ENCODE measurements at regions not wholly inside any gene's neighbourhood (a gene's known extent, or its start where the extent isn't known, plus 50 kb on each side); places are given as distances from the start of the nearest gene placed in this dataset.

DNA sequence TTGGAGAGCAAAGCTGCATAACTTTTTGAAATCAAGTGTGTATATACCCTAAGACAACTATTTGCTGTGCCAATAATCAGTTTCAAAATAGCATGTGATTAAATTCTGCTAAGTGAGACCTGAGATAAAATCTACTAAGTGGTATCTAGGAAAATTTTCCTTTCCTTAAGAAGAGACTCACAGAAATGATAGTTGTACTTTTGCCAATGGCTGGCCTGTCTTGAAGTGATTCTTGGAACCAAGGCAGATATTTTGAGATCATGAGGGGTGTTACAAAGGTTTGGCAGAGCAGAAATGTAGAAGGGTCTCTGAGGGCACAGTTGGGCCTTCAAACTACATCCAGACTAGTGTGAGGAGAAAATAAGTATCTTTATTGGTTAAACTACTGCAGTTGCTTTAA, 902.6 kb upstream of the TENM4 start:
- TF ChIP-seq JUN (CRISPR knock-in tag; IDR thresholded peaks at IDR 0.05) (no peak), POLR2AphosphoS2 (IDR thresholded peaks at IDR 0.05; ENCODE audit: low read depth, low read length) (no peak), GATA4 (IDR thresholded peaks at IDR 0.05; ENCODE audit: borderline replicate concordance, low read depth) (no peak), ZNF230 (CRISPR knock-in tag; IDR thresholded peaks at IDR 0.05) (no peak), KDM1A (CRISPR knock-in tag; IDR thresholded peaks at IDR 0.05) (no peak), ZNF670 (CRISPR knock-in tag; IDR thresholded peaks at IDR 0.05; ENCODE audit: borderline replicate concordance) (no peak)
- TF ChIP-seq, protein P1, sequence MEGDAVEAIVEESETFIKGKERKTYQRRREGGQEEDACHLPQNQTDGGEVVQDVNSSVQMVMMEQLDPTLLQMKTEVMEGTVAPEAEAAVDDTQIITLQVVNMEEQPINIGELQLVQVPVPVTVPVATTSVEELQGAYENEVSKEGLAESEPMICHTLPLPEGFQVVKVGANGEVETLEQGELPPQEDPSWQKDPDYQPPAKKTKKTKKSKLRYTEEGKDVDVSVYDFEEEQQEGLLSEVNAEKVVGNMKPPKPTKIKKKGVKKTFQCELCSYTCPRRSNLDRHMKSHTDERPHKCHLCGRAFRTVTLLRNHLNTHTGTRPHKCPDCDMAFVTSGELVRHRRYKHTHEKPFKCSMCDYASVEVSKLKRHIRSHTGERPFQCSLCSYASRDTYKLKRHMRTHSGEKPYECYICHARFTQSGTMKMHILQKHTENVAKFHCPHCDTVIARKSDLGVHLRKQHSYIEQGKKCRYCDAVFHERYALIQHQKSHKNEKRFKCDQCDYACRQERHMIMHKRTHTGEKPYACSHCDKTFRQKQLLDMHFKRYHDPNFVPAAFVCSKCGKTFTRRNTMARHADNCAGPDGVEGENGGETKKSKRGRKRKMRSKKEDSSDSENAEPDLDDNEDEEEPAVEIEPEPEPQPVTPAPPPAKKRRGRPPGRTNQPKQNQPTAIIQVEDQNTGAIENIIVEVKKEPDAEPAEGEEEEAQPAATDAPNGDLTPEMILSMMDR (CRISPR knock-in tag; IDR thresholded peaks at IDR 0.05), result no peak
- TF ChIP-seq, protein P2, sequence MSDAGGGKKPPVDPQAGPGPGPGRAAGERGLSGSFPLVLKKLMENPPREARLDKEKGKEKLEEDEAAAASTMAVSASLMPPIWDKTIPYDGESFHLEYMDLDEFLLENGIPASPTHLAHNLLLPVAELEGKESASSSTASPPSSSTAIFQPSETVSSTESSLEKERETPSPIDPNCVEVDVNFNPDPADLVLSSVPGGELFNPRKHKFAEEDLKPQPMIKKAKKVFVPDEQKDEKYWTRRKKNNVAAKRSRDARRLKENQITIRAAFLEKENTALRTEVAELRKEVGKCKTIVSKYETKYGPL (CRISPR knock-in tag; IDR thresholded peaks at IDR 0.05), result no peak
